ENCODE measurements at regions not wholly inside any gene's neighbourhood (a gene's known extent, or its start where the extent isn't known, plus 50 kb on each side); places are given as distances from the start of the nearest gene placed in this dataset.

DNA sequence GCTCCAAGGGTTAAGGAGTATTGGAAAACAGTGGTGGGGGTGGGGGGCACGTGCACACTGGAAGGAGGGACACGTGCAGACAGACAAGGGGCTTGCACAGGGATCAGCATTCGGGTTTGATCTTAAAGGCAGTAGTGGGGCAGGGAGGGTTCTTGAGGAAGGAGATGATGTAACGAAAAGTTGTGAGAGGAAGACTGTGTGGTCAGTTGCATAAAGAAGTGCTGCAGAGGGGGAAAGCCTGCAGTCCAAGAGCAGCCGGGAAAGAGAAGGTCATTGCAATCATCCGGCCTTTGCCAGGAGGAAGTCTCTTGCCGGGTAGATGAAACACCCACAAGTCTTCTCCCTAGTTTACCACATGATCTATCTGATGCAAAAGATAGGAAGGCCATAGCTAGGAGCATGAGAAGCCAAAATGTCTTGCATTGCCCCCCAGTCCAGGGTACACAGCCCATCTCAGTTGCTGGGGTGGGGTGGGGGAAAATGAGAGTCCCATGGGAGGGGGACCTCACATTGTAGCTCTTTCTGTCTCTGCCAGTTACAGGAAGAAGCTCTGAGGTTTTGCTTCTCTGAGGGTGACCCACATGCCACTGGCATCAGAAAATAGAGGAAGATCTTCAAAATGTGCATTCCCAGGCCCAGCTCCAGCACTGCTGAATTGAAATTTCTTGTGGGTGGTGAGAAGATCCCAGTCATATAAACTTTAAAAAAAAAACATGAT, 202.5 kb upstream of the RAB4A start:
- DNase-seq: peak; percentile 81

GRCh38 chr1:229069176-229069575, 201.7 kb upstream of the RAB4A start:
- no peak for DNase-seq

- peak; percentile 11 for DNase-seq
These were observed 200.7 kb upstream of the RAB4A start for GRCh38 chr1:229070168-229070567.

GRCh38 chr1:229073251-229073650, 197.7 kb upstream of the RAB4A start:
- DNase-seq: no peak

GRCh38 chr1:229075217-229075616, 195.7 kb upstream of the RAB4A start:
- no peak for DNase-seq

GRCh38 chr1:229075716-229076115, 195.2 kb upstream of the RAB4A start:
- DNase-seq: no peak

DNA sequence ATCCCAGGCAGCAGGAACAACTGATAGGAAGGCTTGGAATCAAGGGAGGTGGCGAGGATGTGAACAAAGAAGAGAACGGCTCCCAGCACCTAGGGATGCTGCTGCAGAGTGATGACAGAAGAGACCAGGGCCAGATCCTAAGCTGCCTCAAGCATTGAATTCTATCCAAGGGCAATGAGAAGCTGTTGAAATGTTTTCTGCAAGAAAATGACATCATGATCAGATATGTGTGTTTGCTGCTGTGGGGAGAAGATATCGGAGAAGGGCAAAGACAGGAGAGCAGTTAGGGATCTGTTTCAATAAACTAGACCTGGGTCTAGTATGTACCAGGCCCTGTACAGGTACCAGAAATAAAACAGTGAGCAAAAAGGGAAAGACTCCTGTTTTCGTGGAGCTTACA, 194.7 kb upstream of the RAB4A start:
- DNase-seq: no peak

GRCh38 chr1:229079016-229079595, 191.8 kb upstream of the RAB4A start:
- no peak for DNase-seq

- DNase-seq: no peak
These were observed 190.6 kb upstream of the RAB4A start for GRCh38 chr1:229080361-229080760.

GRCh38 chr1:229085291-229085690, 185.6 kb upstream of the RAB4A start:
- DNase-seq: no peak

DNA sequence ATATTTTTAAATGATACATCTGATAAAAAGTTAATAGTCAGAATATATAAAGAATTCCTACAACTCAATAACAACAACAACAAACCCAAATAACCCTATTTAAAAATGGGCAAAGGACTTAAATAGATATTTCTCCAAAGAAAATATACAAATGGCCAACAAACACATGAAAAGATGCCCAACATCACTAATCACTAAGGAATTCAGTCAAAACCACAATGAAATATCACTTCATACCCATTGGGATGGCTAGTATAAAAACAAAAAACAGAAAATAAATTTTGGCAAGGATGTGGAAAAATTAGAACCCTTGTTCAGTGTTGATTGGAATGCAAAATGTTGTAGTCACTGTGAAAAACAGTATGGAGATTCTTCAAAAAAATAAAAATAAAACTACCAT, 184.8 kb upstream of the RAB4A start:
- DNase-seq: no peak

DNA sequence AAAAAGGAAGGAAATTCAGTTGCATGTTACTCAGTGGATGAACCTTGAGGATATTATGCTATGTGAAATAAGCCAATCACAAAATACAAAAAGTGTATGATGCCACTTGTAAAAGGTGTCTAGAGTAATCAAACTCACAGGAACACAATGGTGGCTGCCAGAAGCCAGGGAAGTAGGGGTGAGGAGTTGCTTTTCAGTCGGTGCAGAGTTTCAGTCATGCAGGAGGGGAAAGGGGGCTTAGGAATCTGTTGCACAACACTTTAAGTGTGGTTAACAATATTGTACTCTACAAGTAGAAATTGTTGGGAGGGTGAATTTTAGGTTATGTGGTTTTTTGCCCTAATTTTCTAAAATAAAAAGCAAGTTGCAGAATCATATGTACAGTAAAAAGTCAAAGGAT, 184.2 kb upstream of the RAB4A start:
- DNase-seq: no peak

- no peak for DNase-seq
These were observed 183.6 kb upstream of the RAB4A start for GRCh38 chr1:229087339-229087738.

GRCh38 chr1:229087906-229088305, 183.0 kb upstream of the RAB4A start:
- no peak for DNase-seq

- no peak for DNase-seq
These were observed 182.2 kb upstream of the RAB4A start for GRCh38 chr1:229088711-229089110.

GRCh38 chr1:229089586-229090208, 181.2 kb upstream of the RAB4A start:
- DNase-seq: no peak

GRCh38 chr1:229091721-229092136, 179.2 kb upstream of the RAB4A start:
- no peak for DNase-seq

- no peak for DNase-seq
These were observed 178.3 kb upstream of the RAB4A start for GRCh38 chr1:229092377-229093237.

- DNase-seq: no peak
These were observed 177.7 kb upstream of the RAB4A start for GRCh38 chr1:229093238-229093540.

GRCh38 chr1:229093609-229094336, 177.1 kb upstream of the RAB4A start:
- DNase-seq: no peak

DNA sequence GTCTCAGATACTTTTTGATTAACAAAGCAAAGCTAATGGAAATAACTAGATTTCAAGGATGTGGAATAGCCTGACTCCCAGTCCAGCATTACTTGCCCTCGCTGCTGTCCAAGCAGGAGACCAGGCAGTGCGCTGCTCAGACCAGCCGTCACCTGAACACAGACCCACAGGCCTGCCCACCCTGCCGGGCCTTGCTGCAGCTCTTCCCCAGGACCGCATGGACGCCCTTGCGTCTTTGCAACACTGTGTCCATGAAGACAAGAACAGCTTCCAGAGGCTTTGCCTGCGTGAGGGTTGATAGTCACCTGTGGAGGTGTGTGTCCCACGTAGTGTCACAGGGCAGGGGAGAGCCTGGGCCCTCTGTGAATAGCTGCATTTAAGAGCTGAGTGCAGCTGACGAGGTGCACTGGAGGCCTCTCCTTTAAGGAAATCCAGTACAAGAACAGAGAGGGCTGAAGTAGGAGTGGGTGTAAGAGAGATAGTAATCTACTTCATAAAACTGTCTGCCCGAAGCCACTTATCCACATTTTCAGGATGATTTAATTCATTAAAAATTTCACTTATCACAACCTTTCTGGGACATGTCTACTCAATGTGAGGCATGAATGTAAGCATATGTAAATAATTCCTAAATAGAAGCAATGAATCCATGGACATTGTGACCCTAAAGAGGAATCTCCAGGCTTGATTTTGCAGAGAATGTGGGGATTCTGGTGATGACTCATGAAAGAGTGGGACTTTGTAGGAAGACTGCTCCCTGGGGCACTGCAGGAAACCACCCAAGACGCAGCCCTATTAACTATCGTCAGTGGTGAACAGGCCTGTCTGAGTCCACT, 176.2 kb upstream of the RAB4A start:
- no peak for DNase-seq

DNA sequence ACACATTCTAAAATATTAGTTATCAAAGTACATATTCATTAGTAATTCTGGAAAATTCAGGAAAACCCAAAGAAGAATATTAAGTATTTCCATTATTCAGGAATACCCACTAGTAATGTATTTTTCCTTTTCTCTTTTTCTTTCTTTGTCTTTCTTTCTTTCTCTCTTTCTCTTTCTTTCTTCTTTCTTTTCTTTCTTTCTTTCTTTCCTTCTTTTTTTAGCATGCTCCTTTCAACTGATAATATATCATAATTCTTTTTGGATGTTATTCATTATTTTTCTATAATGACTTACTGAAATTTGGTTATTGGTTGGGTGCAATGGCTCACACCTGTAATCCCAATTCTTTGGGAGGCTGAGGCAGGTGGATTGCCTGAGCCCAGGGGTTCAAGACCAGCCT, 175.6 kb upstream of the RAB4A start:
- no peak for DNase-seq
